CD4-positive, alpha-beta T cell treated with Interleukin-17A for 4 hours (primary cell): ENCODE measurements at regions not wholly inside any gene's neighbourhood (a gene's known extent, or its start where the extent isn't known, plus 50 kb on each side); places are given as distances from the start of the nearest gene placed in this dataset.
"Not testable (repeated sequence)": the region's sequence is repeated elsewhere in the genome, so short reads cannot be mapped to it uniquely, and the experiment has no call there.

Experiments
- DNase-seq: peaks from one replicate; pipeline ENCODE4 v3.0.0-alpha.2; 2020; ENCODE audit warnings: mixed read lengths

DNA sequence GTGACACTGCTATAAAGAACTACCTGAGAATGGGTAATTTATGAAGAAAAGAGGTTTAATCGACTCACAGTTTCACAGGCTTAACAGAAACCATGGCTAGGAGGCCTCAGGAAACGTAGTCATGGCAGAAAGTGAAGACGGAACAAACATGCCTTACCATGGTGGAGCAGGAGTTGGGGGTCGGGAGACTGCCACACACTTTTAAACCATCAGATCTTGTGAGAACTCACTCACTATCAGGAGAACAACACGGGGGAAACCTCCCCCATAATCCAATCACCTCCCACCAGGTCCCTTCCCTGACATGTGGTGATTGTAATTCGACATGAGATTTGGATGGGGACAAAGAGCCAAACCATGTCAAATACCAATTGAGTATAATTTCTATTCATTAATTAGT, 2392.6 kb upstream of the C9orf72 start:
- DNase-seq = no peak

- no peak for DNase-seq
Measured at GRCh38 chr9:29966247-29966646, 2393.0 kb upstream of the C9orf72 start.

GRCh38 chr9:29968831-29969230, 2395.6 kb upstream of the C9orf72 start:
- DNase-seq = no peak

GRCh38 chr9:29969408-29969807, 2396.1 kb upstream of the C9orf72 start:
- DNase-seq = no peak

DNA sequence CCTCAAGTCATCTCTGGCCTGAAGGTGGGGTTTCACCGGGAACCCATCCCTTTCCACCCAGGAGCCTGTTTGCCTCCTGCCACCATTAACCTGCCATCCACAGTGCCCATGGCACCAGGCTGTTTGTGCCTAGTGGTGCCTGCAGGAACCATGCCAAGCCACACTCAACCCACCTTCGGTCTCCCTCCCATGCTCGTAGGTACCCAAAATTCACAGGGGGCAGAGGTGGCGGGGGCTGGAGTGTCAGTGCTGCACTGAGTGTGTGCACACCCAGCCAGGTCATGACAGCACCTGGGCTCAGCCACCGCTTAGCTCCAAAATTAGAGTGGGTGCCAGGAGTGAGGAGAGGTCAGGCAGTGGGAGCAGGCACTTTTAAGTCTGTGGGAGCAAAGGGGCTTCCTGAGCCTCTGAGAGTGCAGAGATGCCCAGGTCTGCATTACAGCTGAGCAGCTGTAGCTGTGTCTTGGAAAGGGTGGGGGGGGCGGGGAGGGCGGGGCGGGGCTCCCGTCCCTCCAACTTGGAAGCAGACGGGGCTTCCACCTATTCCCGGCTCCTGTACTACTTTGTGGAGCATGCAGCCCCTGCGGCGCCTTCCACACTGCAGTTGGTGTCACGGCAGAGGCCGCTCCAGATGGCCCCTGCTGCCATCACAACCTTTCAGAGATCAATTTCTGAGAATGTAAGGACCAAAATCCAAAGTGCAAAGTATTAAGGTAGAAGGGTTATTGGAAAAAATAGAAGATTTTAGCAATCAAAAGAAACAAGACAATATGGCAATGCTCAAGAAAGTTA, 2396.8 kb upstream of the C9orf72 start:
- DNase-seq = peak; percentile 1

GRCh38 chr9:29974197-29974596, 2400.9 kb upstream of the C9orf72 start:
- DNase-seq = no peak

DNA sequence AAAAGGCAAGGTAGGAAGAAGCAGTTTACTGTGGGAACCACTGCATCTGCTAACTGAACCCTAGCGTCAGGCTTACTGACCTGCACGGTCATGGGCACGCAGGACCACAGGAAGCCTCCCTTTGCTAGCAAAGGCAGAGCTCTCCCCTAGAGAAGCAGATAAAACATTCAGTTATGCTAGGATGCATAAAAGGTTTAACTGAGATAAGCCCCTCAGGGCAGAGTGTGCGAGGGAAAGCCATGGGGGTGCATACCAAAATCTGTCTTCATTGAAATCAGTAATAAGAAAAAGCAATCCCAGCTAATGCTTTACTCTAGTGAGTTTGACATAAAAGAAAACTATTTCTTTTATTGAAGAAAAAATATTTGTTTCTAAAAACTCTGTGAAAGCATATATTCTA, 2403.7 kb upstream of the C9orf72 start:
- no peak for DNase-seq

- DNase-seq = no peak
Measured at GRCh38 chr9:29981013-29981412, 2403.4 kb upstream of the ACO1 start.

DNA sequence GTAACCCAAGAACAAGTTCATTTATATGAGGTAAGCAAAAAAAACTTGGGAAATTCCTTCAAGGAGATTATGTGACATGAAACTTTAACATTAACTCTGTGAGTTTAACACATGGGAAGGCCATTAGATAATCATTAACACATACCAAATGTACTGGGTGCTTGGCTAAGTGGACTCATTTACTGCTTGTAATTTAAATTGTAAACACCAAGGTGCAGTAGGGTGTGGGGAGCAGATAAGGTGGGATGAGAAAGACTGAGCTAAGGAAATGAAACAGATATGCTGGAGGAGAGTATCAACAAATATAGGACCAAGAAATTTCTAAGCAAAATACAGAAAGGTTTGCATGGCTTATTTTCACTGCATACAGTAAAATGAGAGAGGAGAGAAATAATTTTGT, 2384.8 kb upstream of the ACO1 start:
- DNase-seq = no peak

GRCh38 chr9:30010691-30011090, 2373.8 kb upstream of the ACO1 start:
- no peak for DNase-seq

GRCh38 chr9:30012622-30013021, 2371.8 kb upstream of the ACO1 start:
- no peak for DNase-seq

DNA sequence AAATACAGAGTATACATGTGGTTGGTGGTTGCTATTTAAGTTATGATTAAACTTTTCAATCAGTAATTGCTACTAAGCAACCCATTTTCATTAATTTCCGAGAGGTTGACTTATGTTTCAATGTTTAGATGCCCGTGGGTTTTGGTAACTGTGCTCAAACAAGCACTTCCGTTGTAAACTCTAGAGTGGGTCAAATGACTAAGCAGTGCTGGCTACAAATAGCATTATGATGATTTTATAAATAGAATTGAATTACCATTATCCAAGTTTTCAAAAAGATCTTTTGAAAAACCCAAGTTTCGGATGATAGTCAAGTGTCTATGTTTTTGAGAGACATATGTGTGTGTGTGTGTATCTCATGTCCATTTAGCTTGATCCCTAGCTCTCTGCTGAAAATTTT, 2369.4 kb upstream of the ACO1 start:
- no peak for DNase-seq

DNA sequence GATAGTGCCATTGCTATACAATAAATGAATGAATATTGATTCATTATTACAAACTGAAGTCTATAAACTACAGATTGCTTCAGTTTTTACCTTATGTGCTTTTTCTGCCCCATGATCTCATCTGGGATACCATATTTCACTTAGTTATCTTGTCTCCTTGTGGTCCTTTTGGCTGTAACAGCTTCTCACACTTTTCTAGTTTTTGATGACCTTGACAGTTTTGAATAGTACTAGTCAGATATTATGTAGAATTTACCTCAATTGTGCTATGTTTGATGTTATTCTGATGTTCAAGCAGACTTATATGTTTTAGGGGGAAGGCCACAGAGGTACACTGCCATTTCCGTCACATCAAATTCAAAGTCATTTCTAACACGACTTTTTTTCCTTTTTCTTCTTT, 2364.3 kb upstream of the ACO1 start:
- DNase-seq = no peak

GRCh38 chr9:30035761-30036160, 2348.7 kb upstream of the ACO1 start:
- no peak for DNase-seq

DNA sequence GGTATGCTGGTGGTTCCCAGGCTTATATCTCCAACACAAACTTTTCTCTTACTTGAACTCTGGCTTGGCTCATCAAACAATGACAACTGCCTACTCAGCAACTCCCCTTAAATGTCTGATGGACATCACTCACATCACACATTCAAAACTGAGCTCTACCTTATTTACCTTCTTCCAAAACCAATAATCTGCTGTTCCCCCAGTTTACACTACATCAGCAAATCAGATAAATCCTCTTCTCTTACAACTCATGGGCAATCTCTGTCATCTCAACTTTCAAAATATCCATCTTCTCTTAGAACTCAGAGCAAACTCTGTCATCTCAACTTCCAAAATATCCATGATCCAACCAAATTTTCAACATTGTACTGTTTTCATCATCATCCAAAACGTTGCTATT, 2347.9 kb upstream of the ACO1 start:
- no peak for DNase-seq

DNA sequence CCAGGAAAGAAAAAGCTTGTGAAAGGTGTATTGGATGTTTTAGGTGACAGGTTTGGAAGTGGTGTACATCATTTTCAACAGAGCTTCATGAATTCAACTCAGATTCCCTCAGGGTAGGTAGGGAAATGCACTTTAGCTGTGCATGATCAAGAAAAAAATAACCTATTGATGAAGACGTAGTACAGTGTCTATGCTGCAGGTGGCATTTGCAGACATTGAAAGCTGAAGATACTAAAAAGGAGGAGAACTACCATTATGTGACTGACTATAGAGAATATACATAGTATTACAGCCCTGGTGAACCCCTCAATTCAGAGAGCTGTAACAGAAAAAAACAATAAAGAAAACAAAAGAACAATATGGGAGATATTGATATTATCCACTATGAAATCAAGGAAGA, 2344.7 kb upstream of the ACO1 start:
- DNase-seq = no peak

DNA sequence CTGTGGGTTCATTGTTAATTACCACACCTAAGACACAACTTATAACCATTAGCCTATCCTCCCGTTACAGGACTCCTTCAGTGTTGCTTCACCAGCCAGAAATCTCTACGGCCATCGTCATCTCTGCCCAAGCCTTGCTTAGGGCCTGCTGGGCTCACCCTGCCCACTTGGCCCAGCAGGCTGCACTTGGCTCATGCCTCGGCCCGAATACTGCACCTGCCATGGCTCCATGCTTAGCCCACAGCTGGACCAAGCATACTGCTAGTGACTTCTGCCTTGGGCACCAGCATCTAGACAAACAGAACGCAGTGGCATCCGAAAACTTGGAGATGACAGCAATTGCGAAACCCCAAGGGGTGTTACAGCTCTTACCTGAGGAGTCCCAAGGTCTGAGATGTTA, 2336.0 kb upstream of the ACO1 start:
- no peak for DNase-seq

- DNase-seq = no peak
Measured at GRCh38 chr9:30058463-30058862, 2326.0 kb upstream of the ACO1 start.

GRCh38 chr9:30060976-30061375, 2323.5 kb upstream of the ACO1 start:
- no peak for DNase-seq

GRCh38 chr9:30065888-30066287, 2318.6 kb upstream of the ACO1 start:
- DNase-seq = no peak

- not testable (repeated sequence) for DNase-seq
Measured at GRCh38 chr9:30069236-30069635, 2315.2 kb upstream of the ACO1 start.

GRCh38 chr9:30075022-30075421, 2309.4 kb upstream of the ACO1 start:
- no peak for DNase-seq

GRCh38 chr9:30075451-30076199, 2308.8 kb upstream of the ACO1 start:
- no peak for DNase-seq

DNA sequence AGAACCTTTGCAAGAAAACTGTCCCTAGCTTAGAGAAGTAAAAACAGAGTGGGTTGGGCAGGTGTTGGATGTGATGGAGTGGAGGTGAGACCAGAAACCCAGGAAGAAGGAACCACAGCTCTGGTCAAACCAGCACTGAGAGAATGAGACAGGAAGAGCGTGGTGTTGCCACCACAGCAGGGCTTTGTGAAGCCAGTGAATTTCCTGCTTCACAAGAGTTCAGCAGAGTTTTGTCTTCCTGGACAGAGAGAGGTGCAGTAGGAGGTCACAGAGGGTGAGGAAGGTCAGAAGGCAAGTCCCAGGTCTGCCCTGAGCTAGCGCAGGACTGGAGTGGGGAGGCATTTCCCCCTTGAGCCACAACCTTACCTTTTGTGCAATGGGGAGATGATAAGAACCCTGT, 2306.2 kb upstream of the ACO1 start:
- DNase-seq = no peak

DNA sequence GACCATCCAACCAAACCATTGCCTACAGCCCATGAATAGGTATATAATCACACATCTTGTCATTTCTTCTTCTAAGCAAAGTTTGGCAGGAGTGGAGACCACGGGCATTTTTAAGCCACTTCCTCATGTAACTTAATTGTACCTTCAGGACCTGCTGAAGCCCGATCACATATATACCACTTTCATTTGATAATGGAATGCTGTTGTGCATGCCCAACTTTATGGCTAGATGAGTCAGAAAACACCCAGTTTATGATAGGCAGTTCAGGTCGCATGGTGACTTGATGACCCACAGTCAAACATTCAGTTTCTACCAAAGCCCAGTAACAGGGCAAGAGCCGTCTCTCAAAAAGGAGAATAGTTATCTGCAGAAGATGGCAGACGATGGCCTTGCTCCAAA, 2295.0 kb upstream of the ACO1 start:
- no peak for DNase-seq
